ENCODE measurements at regions not wholly inside any gene's neighbourhood (a gene's known extent, or its start where the extent isn't known, plus 50 kb on each side); places are given as distances from the start of the nearest gene placed in this dataset.

GRCh38 chr15:63449731-63450130 is 54.7 kb upstream of the USP3 start:
- no peak overlapping the region for H3K4me3 ChIP-seq (replicated peaks; ENCODE audit: low read depth, low read length)
- TF ChIP-seq, protein P1, sequence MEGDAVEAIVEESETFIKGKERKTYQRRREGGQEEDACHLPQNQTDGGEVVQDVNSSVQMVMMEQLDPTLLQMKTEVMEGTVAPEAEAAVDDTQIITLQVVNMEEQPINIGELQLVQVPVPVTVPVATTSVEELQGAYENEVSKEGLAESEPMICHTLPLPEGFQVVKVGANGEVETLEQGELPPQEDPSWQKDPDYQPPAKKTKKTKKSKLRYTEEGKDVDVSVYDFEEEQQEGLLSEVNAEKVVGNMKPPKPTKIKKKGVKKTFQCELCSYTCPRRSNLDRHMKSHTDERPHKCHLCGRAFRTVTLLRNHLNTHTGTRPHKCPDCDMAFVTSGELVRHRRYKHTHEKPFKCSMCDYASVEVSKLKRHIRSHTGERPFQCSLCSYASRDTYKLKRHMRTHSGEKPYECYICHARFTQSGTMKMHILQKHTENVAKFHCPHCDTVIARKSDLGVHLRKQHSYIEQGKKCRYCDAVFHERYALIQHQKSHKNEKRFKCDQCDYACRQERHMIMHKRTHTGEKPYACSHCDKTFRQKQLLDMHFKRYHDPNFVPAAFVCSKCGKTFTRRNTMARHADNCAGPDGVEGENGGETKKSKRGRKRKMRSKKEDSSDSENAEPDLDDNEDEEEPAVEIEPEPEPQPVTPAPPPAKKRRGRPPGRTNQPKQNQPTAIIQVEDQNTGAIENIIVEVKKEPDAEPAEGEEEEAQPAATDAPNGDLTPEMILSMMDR (IDR thresholded peaks at IDR 0.05; ENCODE audit: low read depth, low read length, missing control alignments), result no peak
- DNase-seq (ENCODE audit: extremely low read depth, low read depth), result no peak

GRCh38 chr15:63450884-63451225 is 53.5 kb upstream of the USP3 start:
- DNase-seq (ENCODE audit: extremely low read depth, low read depth), result no peak
- no peak overlapping the region for H3K4me3 ChIP-seq (replicated peaks; ENCODE audit: low read depth, low read length)
- TF ChIP-seq, protein P1 (IDR thresholded peaks at IDR 0.05; ENCODE audit: low read depth, low read length, missing control alignments), result no peak

DNA sequence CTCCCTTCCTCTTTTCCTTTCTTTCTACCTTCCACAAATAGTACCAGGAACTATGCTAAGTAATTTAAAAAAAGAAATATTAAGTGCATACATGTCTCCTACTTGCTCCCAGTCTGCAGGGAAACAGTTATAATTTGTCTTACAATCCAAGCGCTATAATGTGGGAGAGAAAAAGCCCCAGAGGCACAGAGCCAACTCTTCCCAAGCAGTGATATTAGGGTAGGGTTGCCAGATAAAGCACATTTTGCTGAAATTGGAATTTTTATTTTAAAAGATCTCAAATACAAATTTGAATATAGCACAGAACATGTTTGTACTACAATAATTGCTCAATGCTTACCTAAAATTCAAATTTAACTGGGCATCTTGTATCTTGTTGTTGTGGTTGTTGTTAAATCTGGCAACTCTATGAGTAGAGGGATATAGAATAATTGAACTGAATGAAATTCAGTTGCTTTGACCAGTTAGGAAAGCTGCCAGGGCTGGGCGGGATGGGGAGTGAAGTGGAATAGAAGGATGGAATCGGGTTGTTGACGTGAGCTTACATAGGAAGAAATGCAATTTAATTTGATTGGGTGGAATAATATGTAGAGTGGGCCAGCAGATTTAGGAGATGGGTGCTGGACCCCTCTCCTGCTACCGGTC is 52.6 kb upstream of the USP3 start:
- H3K4me3 ChIP-seq (replicated peaks; ENCODE audit: low read depth, low read length), result no peak overlapping the region
- TF ChIP-seq, protein P1 (IDR thresholded peaks at IDR 0.05; ENCODE audit: low read depth, low read length, missing control alignments), result no peak
- no peak for DNase-seq (ENCODE audit: extremely low read depth, low read depth)

DNA sequence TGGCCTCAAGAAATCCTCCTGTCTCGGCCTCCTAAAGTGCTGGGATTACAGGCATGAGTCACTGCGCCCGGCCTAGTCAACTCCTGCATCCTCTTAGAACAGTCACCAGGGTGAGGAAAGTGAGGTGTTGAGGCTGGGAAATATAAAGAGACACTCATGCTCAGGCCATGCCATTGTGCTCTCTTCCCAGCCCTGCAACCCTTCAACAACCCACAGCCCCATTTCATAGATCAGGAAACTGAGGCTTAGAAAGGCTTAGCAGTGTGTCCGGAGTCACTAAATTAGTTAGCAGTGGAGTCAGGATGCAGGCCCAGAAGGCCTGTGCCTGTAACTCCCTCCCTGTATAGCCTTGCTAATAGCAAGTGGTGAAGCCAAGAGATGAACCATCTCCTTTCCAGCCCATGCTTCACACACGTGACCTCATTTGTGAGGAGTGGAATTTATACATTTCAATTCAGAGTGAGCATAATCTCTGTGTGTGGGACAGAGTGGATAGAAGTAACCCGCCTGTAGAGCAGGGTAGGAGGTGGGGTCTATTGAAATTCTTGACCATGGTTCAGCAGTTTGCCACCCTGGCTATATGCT is 51.7 kb upstream of the USP3 start:
- no peak for DNase-seq (ENCODE audit: extremely low read depth, low read depth)
- no peak overlapping the region for H3K4me3 ChIP-seq (replicated peaks; ENCODE audit: low read depth, low read length)
- TF ChIP-seq, protein P1 (IDR thresholded peaks at IDR 0.05; ENCODE audit: low read depth, low read length, missing control alignments), result no peak

DNA sequence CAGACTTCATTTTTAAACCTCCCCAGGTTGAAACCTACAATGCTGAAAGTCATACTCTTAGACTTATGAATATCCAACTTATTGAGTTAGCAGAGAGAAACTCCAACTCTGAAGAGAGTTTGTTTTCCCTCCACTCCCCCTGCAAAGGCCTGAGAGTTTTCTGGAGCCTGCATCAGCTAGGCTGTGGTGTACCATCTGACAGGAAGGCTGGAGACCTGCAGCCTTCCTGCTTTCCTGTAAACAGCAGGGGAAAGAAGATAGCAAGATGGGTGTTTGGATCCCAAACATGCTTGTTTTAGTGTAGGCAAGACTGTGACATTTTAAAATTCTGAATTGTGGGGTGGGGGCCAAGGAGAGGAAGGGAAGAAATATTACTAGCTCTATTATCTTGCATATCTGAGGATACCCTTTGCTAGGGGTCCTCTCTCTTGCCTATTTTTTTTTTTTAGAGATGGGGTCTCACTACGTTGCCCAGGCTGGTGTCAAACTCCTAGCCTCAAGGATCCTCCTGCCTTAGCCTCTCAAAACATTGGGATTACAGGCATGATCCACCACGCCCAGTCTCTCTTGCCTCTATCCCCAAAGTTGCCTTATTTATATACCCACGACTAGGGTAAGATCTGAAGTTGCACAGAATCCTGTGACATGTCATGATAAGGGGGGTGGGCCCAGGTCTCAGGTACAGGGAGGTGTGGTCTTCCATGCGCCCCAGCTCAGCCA is 51.0 kb upstream of the USP3 start:
- TF ChIP-seq, protein P1 (IDR thresholded peaks at IDR 0.05; ENCODE audit: low read depth, low read length, missing control alignments), result no peak

GRCh38 chr15:63454503-63455211 is 49.7 kb upstream of the USP3 start:
- no peak overlapping the region for H3K4me3 ChIP-seq (replicated peaks; ENCODE audit: low read depth, low read length)
- no peak for DNase-seq (ENCODE audit: extremely low read depth, low read depth)
- TF ChIP-seq, protein P1 (IDR thresholded peaks at IDR 0.05; ENCODE audit: low read depth, low read length, missing control alignments), result no peak

More for the DNA sequence above, 51.0 kb upstream of the USP3 start:
- DNase-seq (ENCODE audit: extremely low read depth, low read depth), result no peak
- H3K4me3 ChIP-seq (replicated peaks; ENCODE audit: low read depth, low read length), result no peak overlapping the region
